ENCODE measurements at regions not wholly inside any gene's neighbourhood (a gene's known extent, or its start where the extent isn't known, plus 50 kb on each side); places are given as distances from the start of the nearest gene placed in this dataset.

DNA sequence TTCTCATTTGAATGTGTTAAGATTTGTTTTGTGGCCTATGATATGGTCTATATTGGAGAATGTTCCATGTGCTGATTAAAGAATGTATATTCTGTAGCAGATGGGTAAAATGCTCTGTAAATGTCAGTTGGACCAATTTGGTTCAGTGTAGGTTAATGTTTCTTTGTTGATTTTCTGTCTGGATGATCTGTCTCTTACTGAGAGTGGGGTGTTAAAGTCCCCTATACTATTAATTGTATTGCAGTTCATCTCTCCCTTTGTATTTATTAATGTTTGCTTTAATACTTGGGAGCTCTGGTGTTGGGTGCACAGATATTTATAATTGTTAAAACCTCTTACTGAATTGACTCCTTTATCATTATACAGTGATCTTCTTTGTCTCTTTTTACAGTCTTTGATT, 584.5 kb downstream of the NUF2 start:
- TF ChIP-seq FOS (IDR thresholded peaks at IDR 0.05; ENCODE audit: borderline replicate concordance, insufficient read depth, low read length) (no peak), JUN (IDR thresholded peaks at IDR 0.05; ENCODE audit: borderline replicate concordance, insufficient read depth, insufficient read length, low read depth) (no peak), EZH2 (IDR thresholded peaks at IDR 0.05; ENCODE audit: borderline replicate concordance, low read depth, low read length, severe bottlenecking) (no peak), POLR2AphosphoS5 (IDR thresholded peaks at IDR 0.05; ENCODE audit: insufficient read depth, low read depth, low read length) (no peak), GATA2 (IDR thresholded peaks at IDR 0.05; ENCODE audit: insufficient read depth, insufficient read length, low read depth, low read length) (no peak), MYC (IDR thresholded peaks at IDR 0.05; ENCODE audit: low read depth, low read length) (no peak), POLR2A (IDR thresholded peaks at IDR 0.05; ENCODE audit: low read depth, low read length) (no peak)
- TF ChIP-seq, protein P1, sequence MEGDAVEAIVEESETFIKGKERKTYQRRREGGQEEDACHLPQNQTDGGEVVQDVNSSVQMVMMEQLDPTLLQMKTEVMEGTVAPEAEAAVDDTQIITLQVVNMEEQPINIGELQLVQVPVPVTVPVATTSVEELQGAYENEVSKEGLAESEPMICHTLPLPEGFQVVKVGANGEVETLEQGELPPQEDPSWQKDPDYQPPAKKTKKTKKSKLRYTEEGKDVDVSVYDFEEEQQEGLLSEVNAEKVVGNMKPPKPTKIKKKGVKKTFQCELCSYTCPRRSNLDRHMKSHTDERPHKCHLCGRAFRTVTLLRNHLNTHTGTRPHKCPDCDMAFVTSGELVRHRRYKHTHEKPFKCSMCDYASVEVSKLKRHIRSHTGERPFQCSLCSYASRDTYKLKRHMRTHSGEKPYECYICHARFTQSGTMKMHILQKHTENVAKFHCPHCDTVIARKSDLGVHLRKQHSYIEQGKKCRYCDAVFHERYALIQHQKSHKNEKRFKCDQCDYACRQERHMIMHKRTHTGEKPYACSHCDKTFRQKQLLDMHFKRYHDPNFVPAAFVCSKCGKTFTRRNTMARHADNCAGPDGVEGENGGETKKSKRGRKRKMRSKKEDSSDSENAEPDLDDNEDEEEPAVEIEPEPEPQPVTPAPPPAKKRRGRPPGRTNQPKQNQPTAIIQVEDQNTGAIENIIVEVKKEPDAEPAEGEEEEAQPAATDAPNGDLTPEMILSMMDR (IDR thresholded peaks at IDR 0.05; ENCODE audit: extremely low read depth in 1 of 2, insufficient read depth in 1 of 2, low read depth in 1 of 2, low read length in 2 of 2) = no peak
- TF ChIP-seq, protein P2, sequence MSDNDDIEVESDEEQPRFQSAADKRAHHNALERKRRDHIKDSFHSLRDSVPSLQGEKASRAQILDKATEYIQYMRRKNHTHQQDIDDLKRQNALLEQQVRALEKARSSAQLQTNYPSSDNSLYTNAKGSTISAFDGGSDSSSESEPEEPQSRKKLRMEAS (IDR thresholded peaks at IDR 0.05; ENCODE audit: insufficient read depth, insufficient read length) = no peak
- FAIRE-seq = no peak
- H3K9me1 ChIP-seq (replicated peaks; ENCODE audit: control insufficient read depth, extremely low read depth, insufficient read depth, low read length) = no peaks in the 10 kb centered on the region
- no peak overlapping the region for H3K9ac ChIP-seq (replicated peaks; ENCODE audit: extremely low read depth, insufficient read depth, low read length)
- H2AFZ ChIP-seq (ENCODE audit: low read depth, low read length) = no peak overlapping the region
- H3K79me2 ChIP-seq (ENCODE audit: control insufficient read depth, insufficient read depth, low read length) = no peaks in the 10 kb centered on the region
- no peak overlapping the region for H3K27ac ChIP-seq (ENCODE audit: insufficient read depth, low read depth, low read length)
- BruUV-seq (replicated peaks) = no TSS peak
- DNase-seq (ENCODE audit: low read depth, low spot score) = no peak
- H4K20me1 ChIP-seq (replicated peaks; ENCODE audit: control insufficient read depth, extremely low read depth, insufficient read depth, low read length) = no peaks in the 10 kb centered on the region
- intact Hi-C loops (cut with micrococcal nuclease) = no loop called here
- CTCF ChIA-PET = interaction anchor here (0.6 kb wide), 1 partner anchor 70 kb away, joined by 3 read pairs; no protein-coding TSS in a partner anchor
- no peaks in the 10 kb centered on the region for H3K4me1 ChIP-seq (ENCODE audit: control insufficient read depth, extremely low read depth, insufficient read depth, low read length)
- H3K4me2 ChIP-seq (ENCODE audit: insufficient read depth, low read length) = no peak overlapping the region
- H3K27me3 ChIP-seq (ENCODE audit: control insufficient read depth in 2 of 2, insufficient read depth in 2 of 2, low read length in 2 of 2) = no peaks in the 10 kb centered on the region
- POLR2A ChIA-PET = no interaction called here
- dilution Hi-C loops (cut with MboI; ENCODE audit: extremely low pct_ligation_motif_present, low sequenced_read_pairs) = no loop called here
- H3K9me3 ChIP-seq (replicated peaks; ENCODE audit: control insufficient read depth, insufficient read depth, low read length) = no peaks in the 10 kb centered on the region
- no peaks in the 10 kb centered on the region for H3K36me3 ChIP-seq (ENCODE audit: control insufficient read depth in 2 of 2, extremely low read depth in 1 of 2, insufficient read depth in 2 of 2, low read length in 2 of 2)
- no peak overlapping the region for H3K4me3 ChIP-seq (replicated peaks in 1 of 3; ENCODE audit: insufficient read depth in 1 of 3, low read depth in 1 of 3, low read length in 3 of 3)
